NCI-H1048 (cell line): ENCODE measurements at regions not wholly inside any gene's neighbourhood (a gene's known extent, or its start where the extent isn't known, plus 50 kb on each side); places are given as distances from the start of the nearest gene placed in this dataset.
A peak's percentile ranks its signal among the peaks of the same experiment; 100 is the strongest.
"Not testable (repeated sequence)": the region's sequence is repeated elsewhere in the genome, so short reads cannot be mapped to it uniquely, and the experiment has no call there.

Experiments
- DNase-seq: peaks from one replicate; lab custom pipeline; 2025; lab: John Stamatoyannopoulos, UW

DNA sequence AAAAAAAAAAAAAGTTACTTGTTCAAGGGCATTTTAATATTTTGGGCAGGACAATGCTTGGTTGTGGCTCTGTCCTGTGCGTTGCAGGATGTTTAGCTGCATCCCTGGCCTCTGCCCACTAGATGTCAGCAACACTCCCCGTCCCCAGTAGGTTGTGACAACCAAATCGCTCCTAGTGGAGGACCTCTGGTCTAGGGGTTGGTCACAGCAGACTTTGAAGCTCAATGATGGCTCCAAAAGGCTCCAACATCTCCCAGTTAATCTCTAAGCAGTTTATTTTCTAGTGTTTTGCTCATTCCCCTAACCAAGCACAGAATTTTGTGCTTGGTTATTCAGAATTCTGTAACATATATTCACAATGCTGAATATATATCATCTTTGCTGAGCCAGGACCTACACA lies 67.0 kb downstream of the CHRNA1 start:
- DNase-seq = peak; percentile 7

DNA sequence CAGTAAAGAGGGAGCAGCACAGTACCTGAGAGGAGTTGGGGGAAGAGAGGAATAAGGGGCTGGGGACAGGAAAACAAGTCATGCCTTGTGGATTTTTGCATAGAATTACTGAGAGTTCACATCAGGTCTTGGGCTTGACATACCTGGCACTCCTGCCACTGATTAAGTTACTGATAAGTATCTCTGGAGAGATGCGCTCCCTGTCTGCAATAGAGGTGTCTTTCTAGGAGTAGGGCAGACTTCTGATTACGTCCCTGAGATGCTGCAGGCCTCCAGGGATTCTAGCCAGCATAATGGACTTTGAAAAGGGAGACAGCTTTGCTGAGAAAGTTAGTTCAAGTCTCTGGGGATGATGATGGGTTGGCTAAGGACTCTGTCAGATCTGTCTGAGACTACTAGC lies 69.4 kb downstream of the CHRNA1 start:
- DNase-seq = no peak

GRCh38 chr2:174694196-174694878 lies 69.9 kb downstream of the CHRNA1 start:
- DNase-seq = no peak

DNA sequence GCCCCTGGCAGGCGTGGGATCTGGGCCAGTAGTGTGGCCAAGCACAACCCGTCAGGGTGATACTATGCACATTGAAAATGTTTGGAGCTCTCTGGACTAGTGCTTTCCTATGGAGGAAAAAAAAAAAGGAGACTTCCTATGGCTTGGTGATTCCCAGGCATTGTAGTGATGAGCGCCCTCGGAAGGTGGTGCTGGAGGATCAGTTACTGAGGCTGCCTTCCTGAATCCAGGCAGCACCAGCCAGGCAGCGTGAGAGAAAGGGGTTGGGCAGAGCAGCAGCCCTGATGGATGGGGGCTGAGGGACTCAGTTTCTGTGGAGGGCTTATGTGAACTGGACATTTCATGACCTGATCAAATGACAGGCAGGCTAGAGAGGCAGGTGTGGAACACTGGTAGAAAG lies 70.9 kb downstream of the CHRNA1 start:
- no peak for DNase-seq

- DNase-seq = no peak
Observed at GRCh38 chr2:174692256-174692919, 71.9 kb downstream of the CHRNA1 start.

DNA sequence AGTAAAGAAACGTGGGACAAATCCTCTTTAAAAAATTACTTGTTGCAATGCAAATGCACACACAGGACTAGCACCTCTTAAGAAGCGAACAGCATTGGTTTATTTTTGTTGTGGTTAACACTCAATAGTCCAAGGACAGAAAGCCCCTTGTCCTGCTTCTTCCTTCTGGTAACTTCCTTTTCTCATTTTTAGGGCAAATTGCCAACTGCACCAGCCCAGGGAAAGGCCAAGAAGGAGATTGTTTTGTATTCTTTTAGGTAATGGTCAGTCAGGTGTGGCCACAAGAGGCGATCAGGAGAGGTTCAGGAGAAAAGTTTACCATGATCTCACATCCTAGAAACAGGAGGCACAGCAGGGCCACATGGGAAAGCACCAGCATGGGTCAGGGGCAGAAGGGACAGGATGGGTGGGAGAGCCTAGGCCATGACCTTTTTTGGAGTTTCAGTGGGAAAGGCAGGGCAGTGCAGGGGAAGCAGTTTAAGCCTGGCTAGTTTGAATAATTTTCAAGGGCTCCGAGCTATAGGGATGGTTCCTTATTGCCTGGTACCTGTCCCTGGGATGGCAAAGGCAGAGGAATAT lies 73.0 kb downstream of the CHRNA1 start:
- no peak for DNase-seq

- no peak for DNase-seq
Observed at GRCh38 chr2:174690026-174690425, 74.2 kb downstream of the CHRNA1 start.

DNA sequence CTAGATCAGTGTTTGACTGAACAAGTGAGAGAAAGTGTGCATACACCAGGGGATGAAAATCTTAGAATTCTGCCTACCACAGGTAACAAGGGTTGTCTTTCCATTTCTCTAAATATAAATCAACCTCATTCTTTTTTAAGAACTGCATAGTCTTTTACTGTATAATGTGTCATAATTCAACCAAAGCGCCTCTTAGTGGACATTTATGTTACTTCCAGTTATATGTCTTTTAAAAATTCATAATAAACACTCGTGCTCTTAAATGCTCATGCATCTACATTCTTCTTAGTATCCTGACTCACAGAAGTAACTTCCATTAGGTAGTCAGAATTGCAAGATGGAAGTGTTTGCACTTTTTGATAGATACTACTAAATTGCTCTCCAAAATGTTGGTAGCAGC lies 76.2 kb downstream of the CHRNA1 start:
- no peak for DNase-seq

DNA sequence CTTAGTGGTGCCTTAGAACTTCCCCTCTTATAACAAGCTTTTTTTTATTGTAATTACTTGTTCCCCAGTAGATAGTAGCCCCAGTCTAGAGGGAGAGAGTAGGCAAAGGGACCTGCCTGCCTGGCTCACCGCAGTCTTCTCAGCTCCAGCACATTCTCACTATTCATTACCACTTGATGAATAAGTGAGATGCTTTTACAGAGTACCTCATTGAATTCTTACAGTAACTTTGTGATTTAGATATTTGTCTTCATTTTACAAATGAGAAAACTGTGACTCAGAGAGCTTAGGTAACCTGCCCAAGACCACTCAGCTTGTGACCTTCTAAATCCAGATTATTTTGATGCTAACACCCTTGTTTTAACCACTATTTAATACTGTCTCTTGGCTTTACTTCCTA lies 77.8 kb downstream of the CHRNA1 start:
- DNase-seq = no peak

- no peak for DNase-seq
Observed at GRCh38 chr2:174683392-174683759, 80.9 kb downstream of the CHRNA1 start.

- DNase-seq = no peak
Observed at GRCh38 chr2:174682578-174683391, 81.5 kb downstream of the CHRNA1 start.

DNA sequence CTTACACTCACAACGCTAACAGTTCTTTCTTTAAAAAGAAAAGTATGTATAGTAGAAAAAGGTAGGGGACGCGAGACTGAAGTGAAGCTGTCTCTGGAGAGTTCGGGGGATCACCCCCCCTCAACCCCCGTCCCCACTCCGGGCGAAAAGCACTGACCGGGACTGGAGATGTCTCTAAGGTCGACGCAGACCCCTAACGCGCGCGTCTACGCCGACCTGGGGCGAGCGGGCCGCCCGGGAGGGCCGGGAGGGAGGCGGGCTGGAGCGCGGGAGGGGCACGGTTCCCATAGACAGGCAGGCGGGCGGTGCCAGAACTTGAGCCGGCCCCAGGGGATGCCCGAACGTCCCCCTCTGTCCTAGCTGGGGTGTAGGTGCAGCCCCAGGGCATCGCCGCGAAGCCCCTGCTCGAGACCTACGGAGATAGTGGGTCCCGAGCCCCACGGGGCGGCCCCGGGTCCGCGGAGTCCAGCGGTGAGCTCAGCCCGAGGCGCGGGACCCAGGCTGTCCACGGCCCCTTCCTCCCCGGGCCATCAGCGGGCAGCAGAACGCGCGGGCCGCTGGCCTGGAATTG lies 82.2 kb downstream of the CHRNA1 start:
- DNase-seq = no peak

DNA sequence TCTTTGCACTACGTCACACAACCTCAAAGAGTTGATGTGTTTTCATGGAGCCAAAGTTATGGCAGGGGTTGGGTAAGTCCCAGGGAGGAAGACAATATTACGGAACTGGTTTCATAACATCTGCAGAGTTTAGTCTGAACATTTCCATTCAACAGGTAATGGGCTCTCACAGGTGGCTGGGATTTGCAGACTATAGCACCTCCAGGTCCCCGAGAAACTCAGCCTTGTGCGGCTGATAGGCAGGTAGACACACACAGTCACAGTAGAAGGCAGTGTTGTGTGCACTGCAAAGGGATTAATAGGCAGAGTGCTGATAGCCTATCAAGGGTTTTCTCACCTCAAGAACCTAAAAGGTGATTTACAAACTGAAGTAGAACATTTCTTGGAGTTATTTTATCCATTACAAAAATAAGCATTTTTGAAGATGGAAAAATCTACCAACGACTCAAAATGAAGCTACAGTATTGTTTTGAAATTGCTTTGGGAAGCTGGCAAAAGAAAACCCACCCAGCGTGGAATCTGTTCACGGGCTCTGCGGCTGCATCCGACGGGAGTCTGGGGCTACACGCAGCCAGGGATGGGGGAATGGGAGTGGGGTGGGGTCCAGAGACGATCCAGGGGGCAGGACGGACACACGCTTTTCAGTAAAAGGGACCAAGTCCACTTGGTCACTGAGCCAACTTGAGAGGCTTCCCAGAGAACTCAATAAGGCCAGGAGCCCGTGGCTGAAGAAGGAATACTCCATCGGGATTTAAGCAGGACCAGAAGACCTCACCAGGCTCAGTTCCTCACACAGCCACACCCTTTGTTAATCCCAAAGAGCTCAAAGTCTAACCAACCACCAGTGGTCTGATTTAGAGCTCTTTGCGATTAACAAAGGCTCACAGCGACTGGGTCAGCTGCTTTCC lies 82.9 kb downstream of the CHRNA1 start:
- no peak for DNase-seq

DNA sequence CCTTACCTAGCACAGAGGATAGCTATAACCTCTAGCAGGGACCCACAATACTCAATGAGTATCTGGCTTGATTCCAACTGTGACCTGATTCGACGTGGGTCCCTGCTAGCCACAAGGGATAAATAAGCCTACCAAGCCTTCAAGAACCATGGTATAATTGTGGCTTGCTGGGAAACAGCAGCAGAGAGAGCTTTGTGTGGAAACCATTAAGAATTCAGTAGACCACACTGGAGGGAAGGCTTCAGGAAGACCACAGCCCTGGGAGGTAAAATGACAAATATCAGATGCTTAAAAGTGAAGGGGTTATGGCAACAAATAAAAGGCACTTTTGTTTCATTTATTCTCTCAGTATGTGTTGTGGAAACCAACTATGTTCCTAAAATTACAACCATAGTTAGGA lies 82.6 kb upstream of the WIPF1 start:
- no peak for DNase-seq

GRCh38 chr2:174678395-174678794 lies 80.8 kb upstream of the WIPF1 start:
- DNase-seq = no peak

GRCh38 chr2:174675615-174676014 lies 78.0 kb upstream of the WIPF1 start:
- DNase-seq = no peak

- no peak for DNase-seq
Observed at GRCh38 chr2:174673876-174674275, 76.3 kb upstream of the WIPF1 start.

DNA sequence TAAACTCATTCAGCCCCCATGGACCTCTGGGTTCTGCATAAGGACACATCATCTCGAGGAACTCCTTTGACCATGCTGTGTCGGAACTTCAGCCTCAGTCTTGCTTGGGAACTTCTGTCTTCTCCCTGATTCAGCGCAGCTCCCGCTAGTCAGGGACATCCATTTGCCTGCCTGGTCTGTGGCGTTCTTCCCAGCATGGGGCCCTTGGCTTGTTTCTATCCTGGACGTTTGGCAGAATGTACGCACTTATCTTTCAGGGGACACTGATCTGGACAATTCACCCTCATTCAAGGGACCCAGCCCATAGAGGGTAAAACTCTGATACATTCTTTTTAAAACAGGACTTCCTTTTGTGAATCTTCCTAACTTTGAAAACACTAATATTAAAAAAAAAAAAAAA lies 75.8 kb upstream of the WIPF1 start:
- no peak for DNase-seq

- not testable (repeated sequence) for DNase-seq
Observed at GRCh38 chr2:174671532-174671931, 73.9 kb upstream of the WIPF1 start.

DNA sequence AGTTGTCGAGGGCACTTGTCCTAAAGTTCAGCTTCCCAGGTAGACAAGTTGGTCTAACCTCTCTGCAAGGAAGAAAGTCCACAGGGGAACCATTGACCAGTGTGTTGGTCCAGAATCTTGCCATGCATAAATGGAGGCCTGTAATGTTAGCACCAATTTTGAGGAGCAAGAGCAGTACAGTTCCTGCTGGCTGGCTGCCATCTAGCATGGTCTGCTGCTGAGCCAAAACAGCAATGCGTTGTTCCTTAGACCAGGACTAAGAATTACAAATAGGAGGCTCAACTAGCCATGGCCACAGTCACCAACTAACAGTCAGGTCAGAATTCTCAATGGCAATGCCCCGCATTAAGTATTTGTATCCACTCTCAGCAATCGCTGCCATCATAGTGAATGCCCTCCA lies 72.8 kb upstream of the WIPF1 start:
- no peak for DNase-seq

DNA sequence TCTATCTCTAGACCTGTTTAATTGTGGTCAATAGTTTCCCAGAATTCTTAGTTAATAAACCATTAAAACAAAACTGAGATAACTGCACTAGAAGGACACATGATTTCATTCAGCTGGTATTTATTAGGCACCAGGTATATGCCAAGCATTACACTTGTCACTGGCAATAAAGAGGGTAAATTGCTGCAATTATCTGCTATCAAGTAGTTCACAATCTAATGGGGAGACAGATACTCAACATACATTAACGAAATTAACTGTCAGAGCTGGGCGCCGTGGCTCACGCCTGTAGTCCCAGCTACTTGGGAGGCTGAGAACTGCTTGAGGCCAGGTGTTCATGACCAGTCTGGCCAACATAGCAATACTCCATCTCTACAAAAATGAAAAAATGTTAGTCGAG lies 71.7 kb upstream of the WIPF1 start:
- no peak for DNase-seq
